ENCODE measurements at regions not wholly inside any gene's neighbourhood (a gene's known extent, or its start where the extent isn't known, plus 50 kb on each side); places are given as distances from the start of the nearest gene placed in this dataset.

- Histone ChIP-seq H3K4me1 (ENCODE audit: control insufficient read depth, insufficient read depth, low read length, poor library complexity, severe bottlenecking) (no peaks in the 10 kb centered on the region), H3K9me3 (ENCODE audit: control insufficient read depth, low read length) (no peaks in the 10 kb centered on the region), H3K4me3 (ENCODE audit: insufficient read depth, low read depth, low read length, poor library complexity, severe bottlenecking) (no peak overlapping the region), H3K27ac (ENCODE audit: insufficient read depth, low read length, poor library complexity, severe bottlenecking) (no peak overlapping the region), H3K27me3 (replicated peaks; ENCODE audit: control insufficient read depth, insufficient read depth, low read length, poor library complexity, severe bottlenecking) (no peaks in the 10 kb centered on the region), H3K36me3 (ENCODE audit: control insufficient read depth, insufficient read depth, low read length) (no peaks in the 10 kb centered on the region)
- DNase-seq, result no peak
Observed at GRCh38 chr1:168861421-168862004, 132.5 kb upstream of the DPT start.

- no peak overlapping the region for H3K4me3 ChIP-seq (ENCODE audit: insufficient read depth, low read depth, low read length, poor library complexity, severe bottlenecking)
- H3K9me3 ChIP-seq (ENCODE audit: control insufficient read depth, low read length), result no peaks in the 10 kb centered on the region
- H3K27me3 ChIP-seq (replicated peaks; ENCODE audit: control insufficient read depth, insufficient read depth, low read length, poor library complexity, severe bottlenecking), result no peaks in the 10 kb centered on the region
- no peak for DNase-seq
- H3K27ac ChIP-seq (ENCODE audit: insufficient read depth, low read length, poor library complexity, severe bottlenecking), result no peak overlapping the region
- no peaks in the 10 kb centered on the region for H3K4me1 ChIP-seq (ENCODE audit: control insufficient read depth, insufficient read depth, low read length, poor library complexity, severe bottlenecking)
- no peaks in the 10 kb centered on the region for H3K36me3 ChIP-seq (ENCODE audit: control insufficient read depth, insufficient read depth, low read length)
Observed at GRCh38 chr1:168863772-168864171, 134.8 kb upstream of the DPT start.

- no peak overlapping the region for H3K27ac ChIP-seq (ENCODE audit: insufficient read depth, low read length, poor library complexity, severe bottlenecking)
- H3K4me3 ChIP-seq (ENCODE audit: insufficient read depth, low read depth, low read length, poor library complexity, severe bottlenecking), result no peak overlapping the region
- no peaks in the 10 kb centered on the region for H3K9me3 ChIP-seq (ENCODE audit: control insufficient read depth, low read length)
- DNase-seq, result no peak
- no peaks in the 10 kb centered on the region for H3K4me1 ChIP-seq (ENCODE audit: control insufficient read depth, insufficient read depth, low read length, poor library complexity, severe bottlenecking)
- no peaks in the 10 kb centered on the region for H3K27me3 ChIP-seq (replicated peaks; ENCODE audit: control insufficient read depth, insufficient read depth, low read length, poor library complexity, severe bottlenecking)
- H3K36me3 ChIP-seq (ENCODE audit: control insufficient read depth, insufficient read depth, low read length), result no peaks in the 10 kb centered on the region
Observed at GRCh38 chr1:168864266-168864665, 135.3 kb upstream of the DPT start.

- no peak for DNase-seq
- Histone ChIP-seq H3K4me3 (ENCODE audit: insufficient read depth, low read depth, low read length, poor library complexity, severe bottlenecking) (no peak overlapping the region), H3K27ac (ENCODE audit: insufficient read depth, low read length, poor library complexity, severe bottlenecking) (no peak overlapping the region), H3K36me3 (ENCODE audit: control insufficient read depth, insufficient read depth, low read length) (no peaks in the 10 kb centered on the region), H3K4me1 (ENCODE audit: control insufficient read depth, insufficient read depth, low read length, poor library complexity, severe bottlenecking) (no peaks in the 10 kb centered on the region), H3K9me3 (ENCODE audit: control insufficient read depth, low read length) (no peaks in the 10 kb centered on the region), H3K27me3 (replicated peaks; ENCODE audit: control insufficient read depth, insufficient read depth, low read length, poor library complexity, severe bottlenecking) (no peaks in the 10 kb centered on the region)
Observed at GRCh38 chr1:168865850-168866620, 137.0 kb upstream of the DPT start.

GRCh38 chr1:168867941-168868634 lies 139.1 kb upstream of the DPT start:
- Histone ChIP-seq H3K27me3 (replicated peaks; ENCODE audit: control insufficient read depth, insufficient read depth, low read length, poor library complexity, severe bottlenecking) (no peaks in the 10 kb centered on the region), H3K9me3 (ENCODE audit: control insufficient read depth, low read length) (no peaks in the 10 kb centered on the region), H3K4me3 (ENCODE audit: insufficient read depth, low read depth, low read length, poor library complexity, severe bottlenecking) (no peak overlapping the region), H3K27ac (ENCODE audit: insufficient read depth, low read length, poor library complexity, severe bottlenecking) (no peak overlapping the region), H3K36me3 (ENCODE audit: control insufficient read depth, insufficient read depth, low read length) (no peaks in the 10 kb centered on the region), H3K4me1 (ENCODE audit: control insufficient read depth, insufficient read depth, low read length, poor library complexity, severe bottlenecking) (no peaks in the 10 kb centered on the region)
- no peak for DNase-seq

GRCh38 chr1:168871531-168871930 lies 142.5 kb upstream of the DPT start:
- no peaks in the 10 kb centered on the region for H3K4me1 ChIP-seq (ENCODE audit: control insufficient read depth, insufficient read depth, low read length, poor library complexity, severe bottlenecking)
- no peak for DNase-seq
- no peak overlapping the region for H3K4me3 ChIP-seq (ENCODE audit: insufficient read depth, low read depth, low read length, poor library complexity, severe bottlenecking)
- H3K27me3 ChIP-seq (replicated peaks; ENCODE audit: control insufficient read depth, insufficient read depth, low read length, poor library complexity, severe bottlenecking), result no peaks in the 10 kb centered on the region
- H3K36me3 ChIP-seq (ENCODE audit: control insufficient read depth, insufficient read depth, low read length), result no peaks in the 10 kb centered on the region
- H3K9me3 ChIP-seq (ENCODE audit: control insufficient read depth, low read length), result no peaks in the 10 kb centered on the region
- H3K27ac ChIP-seq (ENCODE audit: insufficient read depth, low read length, poor library complexity, severe bottlenecking), result no peak overlapping the region

GRCh38 chr1:168875831-168876230 lies 146.8 kb upstream of the DPT start:
- Histone ChIP-seq H3K27me3 (replicated peaks; ENCODE audit: control insufficient read depth, insufficient read depth, low read length, poor library complexity, severe bottlenecking) (no peaks in the 10 kb centered on the region), H3K4me3 (ENCODE audit: insufficient read depth, low read depth, low read length, poor library complexity, severe bottlenecking) (no peak overlapping the region), H3K9me3 (ENCODE audit: control insufficient read depth, low read length) (no peaks in the 10 kb centered on the region), H3K27ac (ENCODE audit: insufficient read depth, low read length, poor library complexity, severe bottlenecking) (no peak overlapping the region), H3K36me3 (ENCODE audit: control insufficient read depth, insufficient read depth, low read length) (no peaks in the 10 kb centered on the region), H3K4me1 (ENCODE audit: control insufficient read depth, insufficient read depth, low read length, poor library complexity, severe bottlenecking) (no peaks in the 10 kb centered on the region)
- DNase-seq, result no peak

- no peak overlapping the region for H3K27ac ChIP-seq (ENCODE audit: insufficient read depth, low read length, poor library complexity, severe bottlenecking)
- no peaks in the 10 kb centered on the region for H3K9me3 ChIP-seq (ENCODE audit: control insufficient read depth, low read length)
- H3K36me3 ChIP-seq (ENCODE audit: control insufficient read depth, insufficient read depth, low read length), result no peaks in the 10 kb centered on the region
- H3K4me3 ChIP-seq (ENCODE audit: insufficient read depth, low read depth, low read length, poor library complexity, severe bottlenecking), result no peak overlapping the region
- H3K27me3 ChIP-seq (replicated peaks; ENCODE audit: control insufficient read depth, insufficient read depth, low read length, poor library complexity, severe bottlenecking), result no peaks in the 10 kb centered on the region
- no peaks in the 10 kb centered on the region for H3K4me1 ChIP-seq (ENCODE audit: control insufficient read depth, insufficient read depth, low read length, poor library complexity, severe bottlenecking)
- DNase-seq, result no peak
Observed at GRCh38 chr1:168876830-168877229, 147.8 kb upstream of the DPT start.

- Histone ChIP-seq H3K4me1 (ENCODE audit: control insufficient read depth, insufficient read depth, low read length, poor library complexity, severe bottlenecking) (no peaks in the 10 kb centered on the region), H3K4me3 (ENCODE audit: insufficient read depth, low read depth, low read length, poor library complexity, severe bottlenecking) (no peak overlapping the region), H3K9me3 (ENCODE audit: control insufficient read depth, low read length) (no peaks in the 10 kb centered on the region), H3K36me3 (ENCODE audit: control insufficient read depth, insufficient read depth, low read length) (no peaks in the 10 kb centered on the region), H3K27me3 (replicated peaks; ENCODE audit: control insufficient read depth, insufficient read depth, low read length, poor library complexity, severe bottlenecking) (no peaks in the 10 kb centered on the region), H3K27ac (ENCODE audit: insufficient read depth, low read length, poor library complexity, severe bottlenecking) (no peak overlapping the region)
- DNase-seq, result no peak
Observed at GRCh38 chr1:168879896-168880734, 151.1 kb upstream of the DPT start.
